ENCODE measurements at regions not wholly inside any gene's neighbourhood (a gene's known extent, or its start where the extent isn't known, plus 50 kb on each side); places are given as distances from the start of the nearest gene placed in this dataset.

GRCh38 chr12:111283966-111284365 is 84.9 kb downstream of the PHETA1 start:
- 86 to 93% methylated on average over 5 of the region's 5 CpGs for WGBS, 2 donors
- no peaks in the 10 kb centered on the region for H3K27me3 ChIP-seq (ENCODE audit: control insufficient read depth in 3 of 3, insufficient read depth in 3 of 3, low read length in 2 of 3)

GRCh38 chr12:111283521-111283920 is 85.4 kb downstream of the PHETA1 start:
- Histone ChIP-seq H3K9me3 (ENCODE audit: control insufficient read depth in 4 of 4, insufficient read depth in 3 of 4, low read length in 3 of 4) (peaks cover 0 to 19% (median 0%) of the 10 kb centered on the region in 4 donors), H3K9ac (ENCODE audit: insufficient read depth in 1 of 2, low read length in 2 of 2) (no peak overlapping the region), H3K27me3 (ENCODE audit: control insufficient read depth in 3 of 3, insufficient read depth in 3 of 3, low read length in 2 of 3) (no peaks in the 10 kb centered on the region), H3K27ac (ENCODE audit: low read depth in 1 of 2, low read length in 1 of 2) (no peak overlapping the region), H3K4me3 (no peak overlapping the region), H3K36me3 (ENCODE audit: control insufficient read depth in 4 of 4, insufficient read depth in 4 of 4, low read length in 4 of 4) (peaks cover 0 to 3% (median 0%) of the 10 kb centered on the region in 4 donors), H3K4me1 (ENCODE audit: control insufficient read depth in 5 of 5, insufficient read depth in 5 of 5, low read length in 5 of 5) (no peaks in the 10 kb centered on the region)
- no peak for ATAC-seq (ENCODE audit: insufficient read depth, low FRiP score)
- TF ChIP-seq CTCF (IDR thresholded peaks at IDR 0.05; ENCODE audit: control extremely low read depth, extremely low read depth): no peak
- no peak for DNase-seq
- WGBS, 2 donors: 73 to 79% methylated on average over 6 of the region's 6 CpGs

More at GRCh38 chr12:111283966-111284365, 84.9 kb downstream of the PHETA1 start:
- Histone ChIP-seq H3K9ac (ENCODE audit: insufficient read depth in 1 of 2, low read length in 2 of 2) (no peak overlapping the region), H3K4me1 (ENCODE audit: control insufficient read depth in 5 of 5, insufficient read depth in 5 of 5, low read length in 5 of 5) (no peaks in the 10 kb centered on the region), H3K4me3 (no peak overlapping the region), H3K27ac (ENCODE audit: low read depth in 1 of 2, low read length in 1 of 2) (no peak overlapping the region), H3K9me3 (ENCODE audit: control insufficient read depth in 4 of 4, insufficient read depth in 3 of 4, low read length in 3 of 4) (peaks cover 0 to 15% (median 0%) of the 10 kb centered on the region in 4 donors), H3K36me3 (ENCODE audit: control insufficient read depth in 4 of 4, insufficient read depth in 4 of 4, low read length in 4 of 4) (peaks cover 0 to 3% (median 0%) of the 10 kb centered on the region in 4 donors)
- DNase-seq (no peak), ATAC-seq (ENCODE audit: insufficient read depth, low FRiP score) (no peak)
- TF ChIP-seq CTCF (IDR thresholded peaks at IDR 0.05; ENCODE audit: control extremely low read depth, extremely low read depth): no peak

- Histone ChIP-seq H3K27ac (ENCODE audit: low read depth in 1 of 2, low read length in 1 of 2) (no peak overlapping the region), H3K9ac (ENCODE audit: insufficient read depth in 1 of 2, low read length in 2 of 2) (no peak overlapping the region), H3K4me1 (ENCODE audit: control insufficient read depth in 5 of 5, insufficient read depth in 5 of 5, low read length in 5 of 5) (peaks cover 0 to 8% (median 0%) of the 10 kb centered on the region in 5 donors), H3K4me3 (no peak overlapping the region), H3K9me3 (ENCODE audit: control insufficient read depth in 4 of 4, insufficient read depth in 3 of 4, low read length in 3 of 4) (peaks cover 0 to 31% (median 0%) of the 10 kb centered on the region in 4 donors), H3K36me3 (ENCODE audit: control insufficient read depth in 4 of 4, insufficient read depth in 4 of 4, low read length in 4 of 4) (peaks cover 0 to 3% (median 0%) of the 10 kb centered on the region in 4 donors), H3K27me3 (ENCODE audit: control insufficient read depth in 3 of 3, insufficient read depth in 3 of 3, low read length in 2 of 3) (no peaks in the 10 kb centered on the region)
- no peak for DNase-seq
- no peak for TF ChIP-seq CTCF (IDR thresholded peaks at IDR 0.05; ENCODE audit: control extremely low read depth, extremely low read depth)
- WGBS, 2 donors: 68 to 71% methylated on average over 9 of the region's 9 CpGs
- no peak for ATAC-seq (ENCODE audit: insufficient read depth, low FRiP score)
Observed at GRCh38 chr12:111277570-111277969, 91.3 kb downstream of the PHETA1 start.

GRCh38 chr12:111276146-111276545 is 92.7 kb downstream of the PHETA1 start:
- WGBS, 2 donors: 81 to 88% methylated on average over 5 of the region's 5 CpGs
- peaks cover 0 to 26% (median 0%) of the 10 kb centered on the region in 4 donors for H3K9me3 ChIP-seq (ENCODE audit: control insufficient read depth in 4 of 4, insufficient read depth in 3 of 4, low read length in 3 of 4)
- no peak for TF ChIP-seq CTCF (IDR thresholded peaks at IDR 0.05; ENCODE audit: control extremely low read depth, extremely low read depth)
- H3K27ac ChIP-seq (ENCODE audit: low read depth in 1 of 2, low read length in 1 of 2): no peak overlapping the region
- peaks cover 0 to 8% (median 0%) of the 10 kb centered on the region in 5 donors for H3K4me1 ChIP-seq (ENCODE audit: control insufficient read depth in 5 of 5, insufficient read depth in 5 of 5, low read length in 5 of 5)
- H3K27me3 ChIP-seq (ENCODE audit: control insufficient read depth in 3 of 3, insufficient read depth in 3 of 3, low read length in 2 of 3): peaks cover 0 to 2% (median 2%) of the 10 kb centered on the region in 3 donors
- DNase-seq (no peak), ATAC-seq (ENCODE audit: insufficient read depth, low FRiP score) (no peak)
- H3K9ac ChIP-seq (ENCODE audit: insufficient read depth in 1 of 2, low read length in 2 of 2): no peak overlapping the region
- H3K36me3 ChIP-seq (ENCODE audit: control insufficient read depth in 4 of 4, insufficient read depth in 4 of 4, low read length in 4 of 4): peaks cover 0 to 3% (median 0%) of the 10 kb centered on the region in 4 donors
- H3K4me3 ChIP-seq: no peak overlapping the region

All from lung (tissue), 11 donors.